ENCODE measurements at regions not wholly inside any gene's neighbourhood (a gene's known extent, or its start where the extent isn't known, plus 50 kb on each side); places are given as distances from the start of the nearest gene placed in this dataset.

DNA sequence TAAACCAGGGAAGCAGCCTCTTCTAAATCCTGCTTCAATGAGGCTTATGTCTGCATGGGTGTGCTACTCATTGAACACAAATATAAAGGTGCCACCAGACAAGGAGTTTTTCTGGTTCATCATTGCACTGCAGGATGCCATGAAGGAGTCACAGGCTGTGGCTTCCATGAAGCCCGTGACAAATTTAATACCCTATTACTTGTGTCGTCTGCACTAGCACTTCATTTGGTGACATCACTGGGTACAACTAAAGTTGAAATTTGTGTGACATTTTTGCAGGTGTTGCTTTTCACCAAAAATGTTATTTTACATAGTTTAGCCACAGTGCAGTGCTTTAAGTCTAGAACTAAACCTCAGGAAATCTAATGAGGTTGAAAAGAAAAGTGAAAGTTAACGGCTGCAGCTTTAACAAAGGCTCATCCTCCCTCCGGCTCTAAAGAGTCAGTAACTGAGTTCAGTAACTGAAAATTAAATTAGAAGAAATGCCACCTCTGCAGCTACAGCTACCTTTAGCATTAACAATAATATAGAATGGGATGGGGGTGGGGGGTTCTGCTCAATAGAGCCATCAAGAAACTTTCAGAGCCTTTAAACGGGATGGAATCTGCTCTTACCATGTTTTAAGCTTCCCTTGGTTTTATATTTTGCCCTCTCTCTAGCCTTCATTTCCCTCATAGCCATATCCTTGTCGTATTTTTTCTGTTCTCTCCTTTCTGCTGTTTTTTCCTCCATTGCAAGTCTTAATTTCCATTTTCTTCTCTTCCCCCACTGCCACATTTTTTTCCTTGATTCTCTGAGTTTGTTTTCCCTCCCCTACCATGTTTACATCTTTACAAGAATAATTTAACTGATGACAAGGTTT lies 233.8 kb upstream of the TMEM161B start:
- TF ChIP-seq, protein P1, sequence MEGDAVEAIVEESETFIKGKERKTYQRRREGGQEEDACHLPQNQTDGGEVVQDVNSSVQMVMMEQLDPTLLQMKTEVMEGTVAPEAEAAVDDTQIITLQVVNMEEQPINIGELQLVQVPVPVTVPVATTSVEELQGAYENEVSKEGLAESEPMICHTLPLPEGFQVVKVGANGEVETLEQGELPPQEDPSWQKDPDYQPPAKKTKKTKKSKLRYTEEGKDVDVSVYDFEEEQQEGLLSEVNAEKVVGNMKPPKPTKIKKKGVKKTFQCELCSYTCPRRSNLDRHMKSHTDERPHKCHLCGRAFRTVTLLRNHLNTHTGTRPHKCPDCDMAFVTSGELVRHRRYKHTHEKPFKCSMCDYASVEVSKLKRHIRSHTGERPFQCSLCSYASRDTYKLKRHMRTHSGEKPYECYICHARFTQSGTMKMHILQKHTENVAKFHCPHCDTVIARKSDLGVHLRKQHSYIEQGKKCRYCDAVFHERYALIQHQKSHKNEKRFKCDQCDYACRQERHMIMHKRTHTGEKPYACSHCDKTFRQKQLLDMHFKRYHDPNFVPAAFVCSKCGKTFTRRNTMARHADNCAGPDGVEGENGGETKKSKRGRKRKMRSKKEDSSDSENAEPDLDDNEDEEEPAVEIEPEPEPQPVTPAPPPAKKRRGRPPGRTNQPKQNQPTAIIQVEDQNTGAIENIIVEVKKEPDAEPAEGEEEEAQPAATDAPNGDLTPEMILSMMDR (IDR thresholded peaks at IDR 0.05; ENCODE audit: low read depth, low read length, poor library complexity, severe bottlenecking): no peak
- no peak for TF ChIP-seq EZH2phosphoT487 (IDR thresholded peaks at IDR 0.05; ENCODE audit: borderline replicate concordance, low read length)

All from DOHH2 (cell line).